A673 (cell line): ENCODE measurements at regions not wholly inside any gene's neighbourhood (a gene's known extent, or its start where the extent isn't known, plus 50 kb on each side); places are given as distances from the start of the nearest gene placed in this dataset.
"Not testable (repeated sequence)": the region's sequence is repeated elsewhere in the genome, so short reads cannot be mapped to it uniquely, and the experiment has no call there.

Experiments
- BruUV-seq: library from RNA; stranded (reverse); fragments of 400-500 nt; replicated peaks from 2 replicates; lab custom pipeline; 2021; lab: Mats Ljungman, UMichigan
- CTCF ChIA-PET: fragments of 300-600 bp; sonication (Branson Sonifier 250); formaldehyde crosslinking; loops from one replicate; lab custom pipeline; 2022; ENCODE audit warnings: antibody characterized with exemption; lab: Charles Lee
- POLR2A ChIA-PET: fragments of 300-600 bp; sonication (Branson Sonifier 250); formaldehyde crosslinking; loops from one replicate; lab custom pipeline; 2022; ENCODE audit warnings: antibody characterized with exemption; ENCODE audit not compliant: low non-redundant PET; lab: Charles Lee
- DNase-seq: peaks from one replicate; pipeline ENCODE4 v3.0.0-alpha.2; 2015; ENCODE audit warnings: low spot score
- H3K27ac ChIP-seq: fragments of 200-600 bp; sonication (generic); 2 replicates; pipeline ENCODE4 v1.5.1; 2016; ENCODE audit warnings: mixed run types, low read depth, mild to moderate bottlenecking, mixed read lengths, antibody characterized with exemption, low read length; ENCODE audit not compliant: poor library complexity, severe bottlenecking
- H3K27me3 ChIP-seq: fragments of 200-600 bp; sonication (generic); replicated peaks from 2 replicates; pipeline ENCODE4 v1.6.1; 2017; ENCODE audit warnings: mixed run types, low read depth, mild to moderate bottlenecking, mixed read lengths, antibody characterized with exemption, low read length; ENCODE audit not compliant: insufficient read depth, poor library complexity
- H3K36me3 ChIP-seq: fragments of 200-600 bp; sonication (generic); 2 replicates; pipeline ENCODE4 v1.6.1; 2016; ENCODE audit warnings: mixed run types, mild to moderate bottlenecking, mixed read lengths, antibody characterized with exemption, low read length; ENCODE audit not compliant: insufficient read depth, poor library complexity, severe bottlenecking
- H3K4me1 ChIP-seq: fragments of 200-600 bp; sonication (generic); 2 replicates; pipeline ENCODE4 v1.6.1; 2017; ENCODE audit warnings: mixed run types, mild to moderate bottlenecking, mixed read lengths, antibody characterized with exemption, low read length; ENCODE audit not compliant: insufficient read depth, poor library complexity, severe bottlenecking
- H3K4me3 ChIP-seq: fragments of 200-600 bp; sonication (generic); 2 replicates; pipeline ENCODE4 v1.5.1; 2016; ENCODE audit warnings: low read depth, mixed run types, mild to moderate bottlenecking, mixed read lengths, low read length; ENCODE audit not compliant: poor library complexity, severe bottlenecking
- H3K9me3 ChIP-seq: fragments of 200-600 bp; sonication (generic); 2 replicates; pipeline ENCODE4 v1.6.1; 2016; ENCODE audit warnings: mixed run types, low read depth, mild to moderate bottlenecking, mixed read lengths, antibody characterized with exemption, low read length; ENCODE audit not compliant: poor library complexity, severe bottlenecking
- EZH2 ChIP-seq: fragments of 200-600 bp; sonication (generic); IDR thresholded peaks from 2 replicates; pipeline ENCODE4 v1.6.1; 2017; ENCODE audit warnings: borderline replicate concordance, low read depth, mild to moderate bottlenecking, mixed read lengths, antibody characterized with exemption, low read length; ENCODE audit not compliant: poor library complexity, severe bottlenecking
- intact Hi-C: fragments of 100-400 bp; cut with micrococcal nuclease; formaldehyde crosslinking; loops from one replicate; pipeline ENCODE4 v1.10.0; 2022; ENCODE audit not compliant: unreplicated experiment
- TF ChIP-seq, protein P1 (sequence below): fragments of 300-800, 200-600 bp; sonication (generic); conservative IDR thresholded peaks from 2 replicates; pipeline ENCODE4 v1.5.1; 2017; ENCODE audit warnings: low read depth, mild to moderate bottlenecking, antibody characterized with exemption, low read length, moderate library complexity, mixed read lengths

GRCh38 chr15:35963326-35963725 lies 417.4 kb upstream of the DPH6 start:
- ChIA-PET CTCF (no interaction called here), POLR2A (no interaction called here)
- intact Hi-C loops = loop anchor here (10.0 kb wide), 1 partner anchor 59 kb away; no protein-coding TSS in a partner anchor
- Histone ChIP-seq H3K27ac (no peak overlapping the region), H3K4me3 (no peak overlapping the region), H3K27me3 (no peaks in the 10 kb centered on the region), H3K36me3 (no peaks in the 10 kb centered on the region), H3K9me3 (no peaks in the 10 kb centered on the region), H3K4me1 (peaks cover 9% of the 10 kb centered on the region)
- no peak for DNase-seq
- no peak for TF ChIP-seq EZH2
- TF ChIP-seq, protein P1, sequence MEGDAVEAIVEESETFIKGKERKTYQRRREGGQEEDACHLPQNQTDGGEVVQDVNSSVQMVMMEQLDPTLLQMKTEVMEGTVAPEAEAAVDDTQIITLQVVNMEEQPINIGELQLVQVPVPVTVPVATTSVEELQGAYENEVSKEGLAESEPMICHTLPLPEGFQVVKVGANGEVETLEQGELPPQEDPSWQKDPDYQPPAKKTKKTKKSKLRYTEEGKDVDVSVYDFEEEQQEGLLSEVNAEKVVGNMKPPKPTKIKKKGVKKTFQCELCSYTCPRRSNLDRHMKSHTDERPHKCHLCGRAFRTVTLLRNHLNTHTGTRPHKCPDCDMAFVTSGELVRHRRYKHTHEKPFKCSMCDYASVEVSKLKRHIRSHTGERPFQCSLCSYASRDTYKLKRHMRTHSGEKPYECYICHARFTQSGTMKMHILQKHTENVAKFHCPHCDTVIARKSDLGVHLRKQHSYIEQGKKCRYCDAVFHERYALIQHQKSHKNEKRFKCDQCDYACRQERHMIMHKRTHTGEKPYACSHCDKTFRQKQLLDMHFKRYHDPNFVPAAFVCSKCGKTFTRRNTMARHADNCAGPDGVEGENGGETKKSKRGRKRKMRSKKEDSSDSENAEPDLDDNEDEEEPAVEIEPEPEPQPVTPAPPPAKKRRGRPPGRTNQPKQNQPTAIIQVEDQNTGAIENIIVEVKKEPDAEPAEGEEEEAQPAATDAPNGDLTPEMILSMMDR = no peak
- no TSS peak for BruUV-seq

DNA sequence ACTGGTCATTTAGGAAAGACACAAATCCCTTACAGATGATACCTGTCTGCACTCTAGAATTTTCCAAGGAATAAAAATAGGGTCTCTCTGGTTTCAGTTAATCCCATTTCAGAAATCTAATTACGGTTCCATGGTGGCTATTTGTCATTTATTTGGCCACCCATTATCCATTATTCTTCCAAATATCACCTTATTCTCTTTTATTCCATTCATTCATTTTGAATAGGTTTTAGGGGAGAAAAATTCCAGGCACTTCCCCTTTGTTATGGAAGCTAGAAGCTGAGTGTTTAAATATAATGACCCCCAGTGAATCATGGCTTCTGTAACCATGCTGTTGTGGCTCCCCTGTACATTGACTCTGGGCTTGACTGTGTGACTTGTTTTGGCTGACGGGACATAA lies 420.8 kb upstream of the DPH6 start:
- BruUV-seq = no TSS peak

GRCh38 chr15:35967968-35968367 lies 422.0 kb upstream of the DPH6 start:
- DNase-seq, H3K9me3 ChIP-seq, H3K27me3 ChIP-seq, H3K27ac ChIP-seq, H3K4me3 ChIP-seq, H3K4me1 ChIP-seq, H3K36me3 ChIP-seq, BruUV-seq, CTCF ChIA-PET, POLR2A ChIA-PET: not testable (repeated sequence)
- intact Hi-C loops = loop anchor here (10.0 kb wide), 1 partner anchor 63 kb away; no protein-coding TSS in a partner anchor

More for the DNA sequence above, 420.8 kb upstream of the DPH6 start:
- Histone ChIP-seq H3K4me1 (no peaks in the 10 kb centered on the region), H3K27ac (no peak overlapping the region), H3K9me3 (no peaks in the 10 kb centered on the region), H3K27me3 (no peaks in the 10 kb centered on the region), H3K4me3 (no peak overlapping the region), H3K36me3 (no peaks in the 10 kb centered on the region)
- POLR2A ChIA-PET = no interaction called here
- DNase-seq = no peak
- CTCF ChIA-PET = no interaction called here
- no peak for TF ChIP-seq EZH2
- TF ChIP-seq, protein P1 = no peak
- intact Hi-C loops = loop anchor here (10.0 kb wide), 1 partner anchor 62 kb away; no protein-coding TSS in a partner anchor

DNA sequence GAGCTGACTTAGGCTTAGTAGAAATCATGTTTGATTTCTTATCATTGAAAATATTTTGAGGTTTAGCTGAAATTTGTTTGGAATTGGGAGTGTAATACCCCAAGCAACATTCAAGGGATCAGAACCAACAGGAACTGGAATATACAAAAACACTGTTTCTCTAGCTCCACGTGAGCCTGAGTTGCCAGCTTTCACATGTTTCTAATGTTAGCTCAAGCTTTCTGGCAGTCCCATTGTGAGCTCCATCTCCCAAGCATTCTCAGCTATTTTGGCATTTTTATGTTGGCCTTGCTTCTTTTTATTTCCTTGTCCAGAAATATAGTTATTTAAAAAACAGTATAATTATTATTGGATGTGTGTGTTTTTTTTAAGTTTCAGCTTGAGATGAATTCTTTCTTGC lies 427.1 kb upstream of the DPH6 start:
- Histone ChIP-seq H3K36me3 (no peaks in the 10 kb centered on the region), H3K4me3 (no peak overlapping the region), H3K9me3 (no peaks in the 10 kb centered on the region), H3K4me1 (no peaks in the 10 kb centered on the region), H3K27me3 (no peaks in the 10 kb centered on the region), H3K27ac (no peak overlapping the region)
- no TSS peak for BruUV-seq
- TF ChIP-seq, protein P1 = no peak
- TF ChIP-seq EZH2 = no peak
- ChIA-PET CTCF (no interaction called here), POLR2A (no interaction called here)
- DNase-seq = no peak
- intact Hi-C loops = no loop called here
